ENCODE measurements at regions not wholly inside any gene's neighbourhood (a gene's known extent, or its start where the extent isn't known, plus 50 kb on each side); places are given as distances from the start of the nearest gene placed in this dataset.
"Not testable (repeated sequence)": the region's sequence is repeated elsewhere in the genome, so short reads cannot be mapped to it uniquely, and the experiment has no call there.

DNA sequence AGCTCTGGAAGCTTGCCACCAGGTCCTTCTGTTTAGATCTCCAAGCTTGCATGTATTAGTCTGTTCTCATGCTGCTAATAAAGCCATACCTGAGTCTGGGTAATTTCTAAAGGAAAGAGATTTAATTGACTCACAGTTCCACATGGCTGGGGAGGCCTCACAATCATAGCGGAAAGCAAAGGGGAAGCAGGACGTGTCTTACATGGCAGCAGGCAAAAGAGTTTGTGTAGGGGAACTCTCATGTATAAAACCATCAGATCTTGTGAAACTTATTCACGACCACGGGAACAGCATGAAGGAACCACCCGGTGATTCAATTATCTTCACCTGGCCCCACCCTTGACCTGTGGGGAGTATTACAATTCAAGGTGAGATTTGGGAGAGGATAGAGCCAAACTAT is 147.0 kb upstream of the PROK2 start:
- TF ChIP-seq, protein P1, sequence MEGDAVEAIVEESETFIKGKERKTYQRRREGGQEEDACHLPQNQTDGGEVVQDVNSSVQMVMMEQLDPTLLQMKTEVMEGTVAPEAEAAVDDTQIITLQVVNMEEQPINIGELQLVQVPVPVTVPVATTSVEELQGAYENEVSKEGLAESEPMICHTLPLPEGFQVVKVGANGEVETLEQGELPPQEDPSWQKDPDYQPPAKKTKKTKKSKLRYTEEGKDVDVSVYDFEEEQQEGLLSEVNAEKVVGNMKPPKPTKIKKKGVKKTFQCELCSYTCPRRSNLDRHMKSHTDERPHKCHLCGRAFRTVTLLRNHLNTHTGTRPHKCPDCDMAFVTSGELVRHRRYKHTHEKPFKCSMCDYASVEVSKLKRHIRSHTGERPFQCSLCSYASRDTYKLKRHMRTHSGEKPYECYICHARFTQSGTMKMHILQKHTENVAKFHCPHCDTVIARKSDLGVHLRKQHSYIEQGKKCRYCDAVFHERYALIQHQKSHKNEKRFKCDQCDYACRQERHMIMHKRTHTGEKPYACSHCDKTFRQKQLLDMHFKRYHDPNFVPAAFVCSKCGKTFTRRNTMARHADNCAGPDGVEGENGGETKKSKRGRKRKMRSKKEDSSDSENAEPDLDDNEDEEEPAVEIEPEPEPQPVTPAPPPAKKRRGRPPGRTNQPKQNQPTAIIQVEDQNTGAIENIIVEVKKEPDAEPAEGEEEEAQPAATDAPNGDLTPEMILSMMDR (IDR thresholded peaks at IDR 0.05; ENCODE audit: low read depth, low read length, missing control alignments) = no peak
- DNase-seq (ENCODE audit: low read depth) = no peak
- in situ Hi-C loops (cut with HindIII; ENCODE audit: low sequenced_read_pairs) = no loop called here
- no peak overlapping the region for H3K4me3 ChIP-seq (ENCODE audit: low read depth, low read length)

DNA sequence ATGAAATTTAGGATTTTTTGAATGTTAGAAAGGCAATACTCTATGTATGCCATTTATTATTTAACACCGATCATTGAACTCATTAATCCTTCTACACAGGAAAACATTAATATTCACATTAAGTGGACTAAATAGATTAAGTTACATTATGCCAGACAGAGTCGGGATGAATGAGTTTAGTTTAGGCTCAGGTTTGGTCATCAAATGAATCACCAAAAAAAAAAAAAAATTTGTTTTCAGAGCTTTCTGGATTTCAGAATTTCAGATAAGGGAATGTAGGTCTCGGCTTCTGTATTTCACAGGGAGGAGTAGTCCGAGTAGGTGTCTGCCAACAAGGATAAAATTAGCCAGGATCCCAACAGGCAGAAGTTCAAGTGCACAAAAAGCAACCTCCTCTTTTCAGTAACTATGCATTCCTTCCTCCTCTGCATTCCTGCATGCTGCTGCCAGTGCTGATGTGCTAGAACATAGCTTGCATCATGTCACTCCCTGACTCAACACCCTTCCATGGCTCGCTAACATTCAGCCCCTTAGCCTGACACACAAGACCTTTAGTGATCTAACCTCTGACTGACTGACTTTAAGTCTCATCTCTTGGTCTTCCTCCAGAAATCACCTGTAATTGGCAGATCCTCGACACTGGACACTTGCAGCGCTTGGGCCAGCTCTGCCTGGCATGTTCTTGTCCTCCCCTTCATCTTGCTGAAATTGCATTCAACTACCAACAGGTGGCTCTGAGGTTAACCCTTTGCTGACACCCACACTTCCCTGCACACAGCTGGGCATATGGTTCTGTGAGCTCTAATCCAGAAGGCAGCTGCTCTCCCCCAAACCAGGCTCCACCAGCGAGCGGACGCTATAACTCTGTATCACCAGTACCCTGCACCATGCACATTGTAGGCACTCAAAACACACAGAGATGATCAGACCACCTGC is 145.4 kb upstream of the PROK2 start:
- no peak for DNase-seq (ENCODE audit: low read depth)
- in situ Hi-C loops (cut with HindIII; ENCODE audit: low sequenced_read_pairs) = no loop called here
- TF ChIP-seq, protein P1 (IDR thresholded peaks at IDR 0.05; ENCODE audit: low read depth, low read length, missing control alignments) = peak; percentile 29
- no peak overlapping the region for H3K4me3 ChIP-seq (ENCODE audit: low read depth, low read length)

DNA sequence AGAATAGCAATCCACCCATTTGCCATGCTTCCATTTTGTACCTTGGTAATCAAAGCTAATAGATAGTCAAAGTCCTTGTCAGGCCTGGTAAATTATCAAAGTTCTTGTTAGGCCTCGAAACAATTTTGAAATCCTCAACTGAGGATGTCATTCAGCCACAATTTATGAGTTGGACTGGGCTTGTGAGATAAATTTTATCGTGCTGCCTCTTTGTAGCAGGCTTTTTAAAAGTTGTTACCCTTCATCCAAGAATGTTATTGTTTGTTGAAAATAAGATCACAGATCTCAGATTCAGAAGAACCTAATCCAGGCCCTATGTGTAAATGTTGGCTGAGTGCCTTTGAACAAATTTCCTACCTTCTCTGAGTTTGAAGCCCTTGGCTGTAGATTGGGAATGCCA is 143.3 kb upstream of the PROK2 start:
- no peak for DNase-seq (ENCODE audit: low read depth)
- in situ Hi-C loops (cut with HindIII; ENCODE audit: low sequenced_read_pairs) = no loop called here
- TF ChIP-seq, protein P1 (IDR thresholded peaks at IDR 0.05; ENCODE audit: low read depth, low read length, missing control alignments) = no peak
- no peak overlapping the region for H3K4me3 ChIP-seq (ENCODE audit: low read depth, low read length)

DNA sequence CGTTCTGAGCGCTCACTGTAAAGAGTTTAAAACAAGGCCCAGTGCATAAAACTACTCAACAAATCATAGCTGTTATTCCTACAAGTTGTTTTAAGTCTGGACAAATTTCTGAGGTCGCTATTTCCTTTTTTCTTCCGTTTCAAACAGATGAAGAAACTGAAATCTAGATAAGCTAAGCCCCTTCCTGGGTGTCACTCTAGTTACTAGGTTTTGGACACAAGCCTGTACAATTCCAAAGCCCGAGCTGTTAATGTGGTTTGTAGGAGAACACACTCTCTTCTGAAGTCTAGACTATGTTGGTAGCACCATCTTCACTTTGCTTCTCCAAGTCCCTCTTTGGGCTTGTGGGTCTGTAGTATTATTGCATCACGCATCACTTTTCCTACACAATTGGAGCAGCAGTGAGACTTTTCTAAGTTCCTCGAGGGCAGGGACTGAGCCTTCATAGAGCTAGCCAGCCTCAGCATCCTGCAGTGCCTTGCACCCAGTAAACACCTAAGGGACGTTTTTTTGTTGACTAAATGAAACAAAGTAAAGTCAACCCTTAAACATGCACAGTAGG is 142.6 kb upstream of the PROK2 start:
- in situ Hi-C loops (cut with HindIII; ENCODE audit: low sequenced_read_pairs) = no loop called here
- DNase-seq (ENCODE audit: low read depth) = no peak
- TF ChIP-seq, protein P1 (IDR thresholded peaks at IDR 0.05; ENCODE audit: low read depth, low read length, missing control alignments) = no peak
- H3K4me3 ChIP-seq (ENCODE audit: low read depth, low read length) = no peak overlapping the region

DNA sequence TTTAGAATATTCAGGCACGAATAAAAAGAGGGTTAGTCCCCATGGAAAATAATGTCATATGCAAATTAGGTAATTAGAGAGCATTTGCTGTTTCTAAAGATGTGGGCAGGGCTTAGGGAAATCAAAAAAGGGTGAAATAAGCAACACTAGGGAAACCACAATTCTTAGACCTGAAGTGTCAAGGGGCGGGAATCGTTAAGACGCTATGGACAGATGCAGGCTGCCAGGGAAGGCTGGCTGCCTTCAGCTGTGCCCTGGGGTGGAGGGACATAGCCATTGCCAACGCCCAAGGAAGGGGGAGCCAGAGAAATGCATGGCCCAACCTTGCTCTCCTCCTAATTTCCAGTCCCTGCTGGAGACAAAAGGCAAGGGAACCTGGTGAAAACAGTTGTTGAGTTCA is 141.7 kb upstream of the PROK2 start:
- TF ChIP-seq, protein P1 (IDR thresholded peaks at IDR 0.05; ENCODE audit: low read depth, low read length, missing control alignments) = no peak
- no peak overlapping the region for H3K4me3 ChIP-seq (ENCODE audit: low read depth, low read length)
- in situ Hi-C loops (cut with HindIII; ENCODE audit: low sequenced_read_pairs) = no loop called here
- DNase-seq (ENCODE audit: low read depth) = no peak

DNA sequence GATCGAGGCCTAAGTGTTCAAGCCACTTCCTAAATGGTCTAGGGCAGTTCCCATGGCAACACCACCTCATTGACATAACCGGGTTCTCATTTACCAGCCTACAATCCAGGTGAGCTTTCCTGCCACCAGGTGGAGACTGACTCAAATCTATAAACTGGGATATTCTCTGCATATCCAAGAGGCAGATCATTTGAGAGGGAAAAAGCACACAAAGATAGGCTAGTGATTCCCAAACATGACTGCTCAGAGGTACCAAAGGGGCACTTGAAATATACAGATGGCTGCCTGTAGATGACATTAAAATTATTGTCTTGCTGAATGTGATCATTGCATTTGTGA is 141.3 kb upstream of the PROK2 start:
- in situ Hi-C loops (cut with HindIII; ENCODE audit: low sequenced_read_pairs) = no loop called here
- peak; percentile 6 for DNase-seq (ENCODE audit: low read depth)
- no peak overlapping the region for H3K4me3 ChIP-seq (ENCODE audit: low read depth, low read length)
- TF ChIP-seq, protein P1 (IDR thresholded peaks at IDR 0.05; ENCODE audit: low read depth, low read length, missing control alignments) = peak; percentile 46

DNA sequence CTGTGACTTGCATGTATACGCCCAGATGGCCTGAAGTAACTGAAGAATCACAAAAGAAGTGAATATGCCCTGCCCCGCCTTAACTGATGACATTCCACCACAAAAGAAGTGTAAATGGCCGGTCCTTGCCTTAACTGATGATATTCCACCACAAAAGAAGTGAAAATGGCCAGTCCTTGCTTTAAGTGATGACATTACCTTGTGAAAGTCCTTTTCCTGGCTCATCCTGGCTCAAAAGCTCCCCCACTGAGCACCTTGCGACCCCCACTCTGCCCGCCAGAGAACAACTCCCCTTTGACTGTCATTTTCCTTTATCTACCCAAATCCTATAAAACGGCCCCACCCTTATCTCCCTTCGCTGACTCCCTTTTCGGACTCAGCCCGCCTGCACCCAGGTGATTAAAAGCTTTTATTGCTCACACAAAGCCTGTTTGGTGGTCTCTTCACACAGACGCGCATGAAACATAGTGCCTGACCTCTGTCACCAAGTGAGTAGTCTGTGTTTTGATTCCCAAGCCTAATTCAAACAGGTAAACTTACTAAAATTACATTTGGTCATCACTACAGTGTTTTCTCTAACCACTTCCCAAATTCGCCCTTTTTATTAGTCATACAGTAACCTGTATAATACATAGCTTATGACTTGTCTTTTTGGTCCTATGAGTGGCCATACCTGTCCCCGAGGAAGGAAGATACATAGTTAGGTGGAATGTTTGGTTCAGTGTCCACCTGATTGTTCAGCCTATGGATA is 140.7 kb upstream of the PROK2 start:
- H3K4me3 ChIP-seq (ENCODE audit: low read depth, low read length); in situ Hi-C loops (cut with HindIII; ENCODE audit: low sequenced_read_pairs); DNase-seq (ENCODE audit: low read depth): not testable (repeated sequence)
